SK-N-SH treated with all-trans-retinoic acid at 6 μM for 48 hours (cell line): ENCODE measurements at regions not wholly inside any gene's neighbourhood (a gene's known extent, or its start where the extent isn't known, plus 50 kb on each side); places are given as distances from the start of the nearest gene placed in this dataset.

Experiments
- ATAC-seq: fragments of 200-7000 bp; cut with Tn5 transposase; 3 replicates; pipeline ENCODE4 v1.9.1; 2020; ENCODE audit warnings: mild to moderate bottlenecking, moderate library complexity
- ARNTL ChIP-seq: fragments of 450-650 bp; formaldehyde crosslinking; IDR thresholded peaks from 2 replicates; pipeline ENCODE4 v1.5.0; 2020; ENCODE audit warnings: low read depth, mild to moderate bottlenecking, moderate library complexity, borderline replicate concordance
- BACH2 ChIP-seq: fragments of 250-450 bp; sonication (Bioruptor Pico); IDR thresholded peaks from 2 replicates; pipeline ENCODE4 v1.9.0; 2021; ENCODE audit warnings: mild to moderate bottlenecking, borderline replicate concordance
- CSDC2 ChIP-seq: fragments of 250-450 bp; sonication (Bioruptor Pico); IDR thresholded peaks from 2 replicates; pipeline ENCODE4 v1.5.0; 2020; ENCODE audit warnings: mild to moderate bottlenecking, moderate library complexity
- ESRRG ChIP-seq: fragments of 250-450 bp; sonication (Bioruptor Pico); IDR thresholded peaks from 2 replicates; pipeline ENCODE4 v1.6.1; 2021; ENCODE audit warnings: mild to moderate bottlenecking
- GLIS3 ChIP-seq: fragments of 250-450 bp; sonication (Bioruptor Pico); IDR thresholded peaks from 2 replicates; pipeline ENCODE4 v1.5.0; 2020; ENCODE audit warnings: mild to moderate bottlenecking, moderate library complexity
- OSR1 ChIP-seq: fragments of 250-450 bp; sonication (Bioruptor Pico); IDR thresholded peaks from 2 replicates; pipeline ENCODE4 v1.8.0; 2022; ENCODE audit warnings: moderate library complexity, mild to moderate bottlenecking, inconsistent platforms
- PATZ1 ChIP-seq: fragments of 250-450 bp; sonication (Bioruptor Pico); IDR thresholded peaks from 2 replicates; pipeline ENCODE4 v1.8.0; 2020; ENCODE audit warnings: mild to moderate bottlenecking, moderate library complexity, borderline replicate concordance
- POU6F1 ChIP-seq: fragments of 250-450 bp; sonication (Bioruptor Pico); IDR thresholded peaks from 2 replicates; pipeline ENCODE4 v1.8.0; 2021; ENCODE audit warnings: low read depth, mild to moderate bottlenecking, moderate library complexity, borderline replicate concordance
- PPARA ChIP-seq: fragments of 250-450 bp; sonication (Bioruptor Pico); IDR thresholded peaks from 2 replicates; pipeline ENCODE4 v1.5.0; 2020; ENCODE audit warnings: mild to moderate bottlenecking, borderline replicate concordance
- RARB ChIP-seq: fragments of 250-450 bp; sonication (Bioruptor Pico); IDR thresholded peaks from 2 replicates; pipeline ENCODE4 v1.8.0; 2021; ENCODE audit warnings: mild to moderate bottlenecking, moderate library complexity
- SNAI2 ChIP-seq: fragments of 250-450 bp; sonication (Bioruptor Pico); IDR thresholded peaks from 2 replicates; pipeline ENCODE4 v1.5.0; 2020; ENCODE audit warnings: mild to moderate bottlenecking, moderate library complexity
- TCF4 ChIP-seq: fragments of 250-450 bp; sonication (Bioruptor Pico); IDR thresholded peaks from 2 replicates; pipeline ENCODE4 v1.8.0; 2021; ENCODE audit warnings: mild to moderate bottlenecking, moderate library complexity, borderline replicate concordance
- TOX ChIP-seq: fragments of 250-450 bp; sonication (Bioruptor Pico); IDR thresholded peaks from 2 replicates; pipeline ENCODE4 v1.8.0; 2021; ENCODE audit warnings: mild to moderate bottlenecking, moderate library complexity, borderline replicate concordance
- TSHZ2 ChIP-seq: fragments of 250-450 bp; sonication (Bioruptor Pico); IDR thresholded peaks from 2 replicates; pipeline ENCODE4 v1.5.0; 2020; ENCODE audit warnings: mild to moderate bottlenecking, moderate library complexity
- ZC3H10 ChIP-seq: fragments of 250-450 bp; sonication (Bioruptor Pico); IDR thresholded peaks from 2 replicates; pipeline ENCODE4 v1.5.1; 2021; ENCODE audit warnings: mild to moderate bottlenecking, moderate library complexity
- ZFP3 ChIP-seq: fragments of 250-450 bp; sonication (Bioruptor Pico); IDR thresholded peaks from 2 replicates; pipeline ENCODE4 v1.5.0; 2020; ENCODE audit warnings: mild to moderate bottlenecking, moderate library complexity
- ZFP30 ChIP-seq: fragments of 450-650 bp; formaldehyde crosslinking; IDR thresholded peaks from 2 replicates; pipeline ENCODE4 v1.5.0; 2022; ENCODE audit warnings: mild to moderate bottlenecking, moderate library complexity
- ZNF565 ChIP-seq: fragments of 450-650 bp; formaldehyde crosslinking; conservative IDR thresholded peaks from 2 replicates; pipeline ENCODE4 v1.5.0; 2020; ENCODE audit warnings: low read depth, mild to moderate bottlenecking, moderate library complexity
- ZNF70 ChIP-seq: fragments of 450-650 bp; formaldehyde crosslinking; IDR thresholded peaks from 2 replicates; pipeline ENCODE4 v1.5.0; 2020; ENCODE audit warnings: mild to moderate bottlenecking, moderate library complexity
- ZNF8 ChIP-seq: fragments of 450-650 bp; formaldehyde crosslinking; IDR thresholded peaks from 2 replicates; pipeline ENCODE4 v1.5.0; 2020; ENCODE audit warnings: mild to moderate bottlenecking, moderate library complexity

- TF ChIP-seq GLIS3 (no peak), ARNTL (no peak), SNAI2 (no peak), ZFP3 (CRISPR knock-in tag) (no peak), POU6F1 (CRISPR knock-in tag) (no peak), ESRRG (no peak), ZNF8 (CRISPR knock-in tag) (no peak), BACH2 (CRISPR knock-in tag) (no peak), PATZ1 (CRISPR knock-in tag) (no peak), OSR1 (no peak), TOX (no peak), CSDC2 (CRISPR knock-in tag) (no peak), TCF4 (CRISPR knock-in tag) (no peak)
- TF ChIP-seq, all 23 proteins: peak for 0
- ATAC-seq, result no peak
Measured at GRCh38 chr22:34354071-34354817, 434.0 kb upstream of the LARGE1 start.

- no peak for ATAC-seq
- TF ChIP-seq PATZ1 (CRISPR knock-in tag) (no peak), POU6F1 (CRISPR knock-in tag) (no peak), RARB (CRISPR knock-in tag) (no peak), ZC3H10 (CRISPR knock-in tag) (no peak), BACH2 (CRISPR knock-in tag) (no peak), ESRRG (no peak), GLIS3 (no peak), ZFP3 (CRISPR knock-in tag) (no peak), PPARA (CRISPR knock-in tag) (no peak), ZFP30 (no peak), ZNF8 (CRISPR knock-in tag) (no peak), CSDC2 (CRISPR knock-in tag) (no peak), ZNF565 (CRISPR knock-in tag) (no peak), ZNF70 (CRISPR knock-in tag) (no peak)
Measured at GRCh38 chr22:34356481-34356880, 436.2 kb upstream of the LARGE1 start.

- ATAC-seq, result no peak
- TF ChIP-seq ZC3H10 (CRISPR knock-in tag) (no peak), TSHZ2 (CRISPR knock-in tag) (no peak), BACH2 (CRISPR knock-in tag) (no peak), POU6F1 (CRISPR knock-in tag) (no peak), SNAI2 (no peak), ZNF565 (CRISPR knock-in tag) (no peak), ARNTL (no peak), TOX (no peak)
Measured at GRCh38 chr22:34370711-34371110, 450.4 kb upstream of the LARGE1 start.
